Tibial nerve (tissue), 3 donors: ENCODE measurements at regions not wholly inside any gene's neighbourhood (a gene's known extent, or its start where the extent isn't known, plus 50 kb on each side); places are given as distances from the start of the nearest gene placed in this dataset.

ENCODE experiments used
- CTCF ChIP-seq, 5 experiments: fragments of 200-600 bp in 3 of 5; fragments of 450-650 bp in 2 of 5; sonication (generic) in 3 of 5; IDR thresholded peaks; one replicate each; pipeline ENCODE4 v1.5.1; 2016 to 2019; ENCODE audit warnings: antibody characterized with exemption in 5 of 5, mild to moderate bottlenecking in 3 of 5, moderate library complexity in 2 of 5
- POLR2A ChIP-seq, 2 donors: fragments of 450-650 bp; IDR thresholded peaks; one replicate each; pipeline ENCODE4 v1.6.1; 2017; ENCODE audit warnings: antibody characterized with exemption in 2 of 2, mild to moderate bottlenecking in 2 of 2, moderate library complexity in 2 of 2

- TF ChIP-seq CTCF (IDR thresholded peaks at IDR 0.05) = no peak
- no peak for TF ChIP-seq POLR2A (IDR thresholded peaks at IDR 0.05)
Measured at GRCh38 chr2:189267491-189267890, 87.9 kb upstream of the COL5A2 start.
